Colonic mucosa (tissue), 4 donors: ENCODE measurements at regions not wholly inside any gene's neighbourhood (a gene's known extent, or its start where the extent isn't known, plus 50 kb on each side); places are given as distances from the start of the nearest gene placed in this dataset.

Source experiments
- DNase-seq: peaks from one replicate; pipeline ENCODE4 v3.0.0-alpha.2; 2020
- H3K27ac ChIP-seq: fragments of 200-600 bp; one replicate; pipeline ENCODE4 v1.8.0; 2021
- H3K27me3 ChIP-seq: fragments of 200-600 bp; one replicate; pipeline ENCODE4 v1.8.0; 2021
- H3K36me3 ChIP-seq: fragments of 200-600 bp; one replicate; pipeline ENCODE4 v1.8.0; 2021
- H3K4me1 ChIP-seq: fragments of 200-600 bp; one replicate; pipeline ENCODE4 v1.8.0; 2021; ENCODE audit warnings: mild to moderate bottlenecking
- H3K4me3 ChIP-seq: fragments of 200-600 bp; one replicate; pipeline ENCODE4 v1.8.0; 2021
- H3K9ac ChIP-seq, 2 donors: one replicate each; pipeline ENCODE4 v1.7.0; 2013; ENCODE audit warnings: control low read depth in 2 of 2, low read depth in 2 of 2, low read length in 2 of 2
- H3K9me3 ChIP-seq: fragments of 200-600 bp; one replicate; pipeline ENCODE4 v1.8.0; 2021
- intact Hi-C: fragments of 100-400 bp; cut with DNase I; formaldehyde crosslinking; loops from one replicate; pipeline ENCODE4 v1.14.1; 2022
- TF ChIP-seq, protein P1 (sequence below): fragments of 200-600 bp; IDR thresholded peaks from one replicate; pipeline ENCODE4 v1.8.0; 2022; ENCODE audit warnings: antibody characterized with exemption, mild to moderate bottlenecking
- donor health status: healthy.
- donor health status: DM: no; HTN: no; CAD: no.
- donor health status: DM: no; HTN: no; CAD: no.

DNA sequence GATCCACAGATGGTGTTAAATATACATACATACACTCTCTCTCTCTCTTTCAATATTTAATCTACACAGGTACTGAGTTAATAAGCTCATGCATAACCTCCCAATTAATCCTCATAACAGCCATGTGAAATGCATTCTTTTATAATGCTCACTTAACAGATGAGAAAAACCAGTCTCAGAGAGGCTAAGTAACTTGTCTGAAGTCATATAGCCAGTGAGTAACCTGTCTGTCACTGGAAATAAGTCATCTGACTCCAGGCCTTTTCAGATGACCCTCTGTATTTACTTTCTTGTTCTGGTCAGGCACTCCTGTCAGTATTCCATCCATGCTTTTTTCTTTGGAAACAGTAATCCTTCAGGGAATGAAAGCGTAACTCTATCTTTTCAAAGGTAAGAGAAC, 594.0 kb upstream of the TENM4 start:
- no peaks in the 10 kb centered on the region for H3K27me3 ChIP-seq
- TF ChIP-seq, protein P1, sequence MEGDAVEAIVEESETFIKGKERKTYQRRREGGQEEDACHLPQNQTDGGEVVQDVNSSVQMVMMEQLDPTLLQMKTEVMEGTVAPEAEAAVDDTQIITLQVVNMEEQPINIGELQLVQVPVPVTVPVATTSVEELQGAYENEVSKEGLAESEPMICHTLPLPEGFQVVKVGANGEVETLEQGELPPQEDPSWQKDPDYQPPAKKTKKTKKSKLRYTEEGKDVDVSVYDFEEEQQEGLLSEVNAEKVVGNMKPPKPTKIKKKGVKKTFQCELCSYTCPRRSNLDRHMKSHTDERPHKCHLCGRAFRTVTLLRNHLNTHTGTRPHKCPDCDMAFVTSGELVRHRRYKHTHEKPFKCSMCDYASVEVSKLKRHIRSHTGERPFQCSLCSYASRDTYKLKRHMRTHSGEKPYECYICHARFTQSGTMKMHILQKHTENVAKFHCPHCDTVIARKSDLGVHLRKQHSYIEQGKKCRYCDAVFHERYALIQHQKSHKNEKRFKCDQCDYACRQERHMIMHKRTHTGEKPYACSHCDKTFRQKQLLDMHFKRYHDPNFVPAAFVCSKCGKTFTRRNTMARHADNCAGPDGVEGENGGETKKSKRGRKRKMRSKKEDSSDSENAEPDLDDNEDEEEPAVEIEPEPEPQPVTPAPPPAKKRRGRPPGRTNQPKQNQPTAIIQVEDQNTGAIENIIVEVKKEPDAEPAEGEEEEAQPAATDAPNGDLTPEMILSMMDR: no peak
- H3K4me3 ChIP-seq: no peak overlapping the region
- intact Hi-C loops: no loop called here
- DNase-seq: no peak
- H3K27ac ChIP-seq: no peak overlapping the region
- no peaks in the 10 kb centered on the region for H3K36me3 ChIP-seq
- no peak overlapping the region for H3K9ac ChIP-seq
- H3K9me3 ChIP-seq: no peaks in the 10 kb centered on the region
- no peaks in the 10 kb centered on the region for H3K4me1 ChIP-seq

DNA sequence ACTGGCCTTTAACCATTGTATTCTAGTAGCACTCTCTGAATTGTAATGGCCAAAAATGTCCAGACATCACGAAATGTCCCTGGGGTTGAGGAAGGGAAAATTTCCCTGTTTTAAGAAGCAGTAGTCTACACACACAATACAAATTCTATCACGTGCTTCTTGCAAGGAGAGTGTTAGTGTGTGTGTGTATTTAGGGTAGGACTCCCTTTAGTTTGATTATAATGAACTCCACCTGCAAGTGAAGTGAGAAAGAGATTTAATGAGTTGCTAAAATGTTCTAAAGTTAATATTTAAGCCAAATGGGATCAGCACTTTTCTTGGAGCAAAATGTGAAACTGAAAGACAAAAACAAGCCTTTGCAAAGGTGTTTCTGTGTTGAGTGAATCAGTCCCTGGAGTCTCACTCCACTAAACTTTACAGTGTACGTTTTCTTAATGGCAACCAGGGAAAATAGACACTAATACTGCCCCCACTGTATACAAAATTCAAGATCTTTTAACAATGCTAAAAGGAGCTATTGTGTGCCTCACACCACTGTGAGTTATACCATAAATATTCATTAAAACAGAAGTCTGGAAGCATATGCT, 590.3 kb upstream of the TENM4 start:
- intact Hi-C loops: no loop called here
- Histone ChIP-seq H3K27ac (peak overlapping the region; percentile 8), H3K27me3 (no peaks in the 10 kb centered on the region), H3K4me1 (no peaks in the 10 kb centered on the region), H3K9ac (no peak overlapping the region), H3K4me3 (no peak overlapping the region), H3K9me3 (no peaks in the 10 kb centered on the region), H3K36me3 (no peaks in the 10 kb centered on the region)
- no peak for DNase-seq
- TF ChIP-seq, protein P1: no peak

- H3K9ac ChIP-seq: no peak overlapping the region
- intact Hi-C loops: no loop called here
- H3K27me3 ChIP-seq: no peaks in the 10 kb centered on the region
- H3K36me3 ChIP-seq: no peaks in the 10 kb centered on the region
- no peak for DNase-seq
- no peak overlapping the region for H3K4me3 ChIP-seq
- no peaks in the 10 kb centered on the region for H3K9me3 ChIP-seq
- TF ChIP-seq, protein P1: no peak
- no peaks in the 10 kb centered on the region for H3K4me1 ChIP-seq
- no peak overlapping the region for H3K27ac ChIP-seq
Measured at GRCh38 chr11:80028998-80029397, 588.2 kb upstream of the TENM4 start.

- no peak for DNase-seq
- intact Hi-C loops: no loop called here
- H3K36me3 ChIP-seq: no peaks in the 10 kb centered on the region
- no peaks in the 10 kb centered on the region for H3K9me3 ChIP-seq
- no peaks in the 10 kb centered on the region for H3K27me3 ChIP-seq
- H3K4me1 ChIP-seq: no peaks in the 10 kb centered on the region
- no peak overlapping the region for H3K27ac ChIP-seq
- H3K9ac ChIP-seq: no peak overlapping the region
- TF ChIP-seq, protein P1: no peak
- H3K4me3 ChIP-seq: no peak overlapping the region
Measured at GRCh38 chr11:80024119-80024518, 583.3 kb upstream of the TENM4 start.

- DNase-seq: no peak
- Histone ChIP-seq H3K4me3 (no peak overlapping the region), H3K4me1 (no peaks in the 10 kb centered on the region), H3K36me3 (no peaks in the 10 kb centered on the region), H3K27me3 (no peaks in the 10 kb centered on the region), H3K9me3 (no peaks in the 10 kb centered on the region), H3K27ac (no peak overlapping the region), H3K9ac (no peak overlapping the region)
- TF ChIP-seq, protein P1: no peak
- intact Hi-C loops: no loop called here
Measured at GRCh38 chr11:80023386-80023785, 582.6 kb upstream of the TENM4 start.
